ENCODE measurements at regions not wholly inside any gene's neighbourhood (a gene's known extent, or its start where the extent isn't known, plus 50 kb on each side); places are given as distances from the start of the nearest gene placed in this dataset.

DNA sequence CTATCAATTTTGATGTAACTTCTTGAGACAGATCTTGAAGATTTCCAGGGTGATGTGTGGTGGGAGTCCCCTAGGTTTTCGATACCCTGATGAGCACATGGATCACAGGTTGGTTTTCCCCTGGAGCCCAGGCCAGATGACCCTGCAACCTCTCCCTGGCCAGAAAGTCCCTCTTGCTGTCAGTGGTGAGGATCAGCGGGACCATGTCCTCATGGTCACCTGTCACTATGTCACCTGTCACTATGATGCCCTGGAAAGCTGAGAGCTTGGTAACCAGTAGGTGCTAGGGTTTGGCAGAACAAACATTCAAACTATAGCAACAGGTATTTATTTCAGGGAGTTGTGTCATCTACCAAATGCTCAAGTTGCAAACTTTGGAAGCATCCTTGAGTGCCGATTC lies 197.9 kb downstream of the ARHGAP12 start:
- TF ChIP-seq, protein P1, sequence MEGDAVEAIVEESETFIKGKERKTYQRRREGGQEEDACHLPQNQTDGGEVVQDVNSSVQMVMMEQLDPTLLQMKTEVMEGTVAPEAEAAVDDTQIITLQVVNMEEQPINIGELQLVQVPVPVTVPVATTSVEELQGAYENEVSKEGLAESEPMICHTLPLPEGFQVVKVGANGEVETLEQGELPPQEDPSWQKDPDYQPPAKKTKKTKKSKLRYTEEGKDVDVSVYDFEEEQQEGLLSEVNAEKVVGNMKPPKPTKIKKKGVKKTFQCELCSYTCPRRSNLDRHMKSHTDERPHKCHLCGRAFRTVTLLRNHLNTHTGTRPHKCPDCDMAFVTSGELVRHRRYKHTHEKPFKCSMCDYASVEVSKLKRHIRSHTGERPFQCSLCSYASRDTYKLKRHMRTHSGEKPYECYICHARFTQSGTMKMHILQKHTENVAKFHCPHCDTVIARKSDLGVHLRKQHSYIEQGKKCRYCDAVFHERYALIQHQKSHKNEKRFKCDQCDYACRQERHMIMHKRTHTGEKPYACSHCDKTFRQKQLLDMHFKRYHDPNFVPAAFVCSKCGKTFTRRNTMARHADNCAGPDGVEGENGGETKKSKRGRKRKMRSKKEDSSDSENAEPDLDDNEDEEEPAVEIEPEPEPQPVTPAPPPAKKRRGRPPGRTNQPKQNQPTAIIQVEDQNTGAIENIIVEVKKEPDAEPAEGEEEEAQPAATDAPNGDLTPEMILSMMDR (conservative IDR thresholded peaks at IDR 0.05) = no peak
- no peak for TF ChIP-seq ZFX (IDR thresholded peaks at IDR 0.05)
